SK-N-SH treated with all-trans-retinoic acid at 6 μM for 48 hours (cell line): ENCODE measurements at regions not wholly inside any gene's neighbourhood (a gene's known extent, or its start where the extent isn't known, plus 50 kb on each side); places are given as distances from the start of the nearest gene placed in this dataset.

Source experiments
- BACH2 ChIP-seq: fragments of 250-450 bp; sonication (Bioruptor Pico); IDR thresholded peaks from 2 replicates; pipeline ENCODE4 v1.9.0; 2021; ENCODE audit warnings: mild to moderate bottlenecking, borderline replicate concordance
- CREB5 ChIP-seq: fragments of 250-450 bp; sonication (Bioruptor Pico); IDR thresholded peaks from 2 replicates; pipeline ENCODE4 v1.5.1; 2020; ENCODE audit warnings: low read depth, mild to moderate bottlenecking, moderate library complexity
- ESRRG ChIP-seq: fragments of 250-450 bp; sonication (Bioruptor Pico); IDR thresholded peaks from 2 replicates; pipeline ENCODE4 v1.6.1; 2021; ENCODE audit warnings: mild to moderate bottlenecking
- OSR1 ChIP-seq: fragments of 250-450 bp; sonication (Bioruptor Pico); IDR thresholded peaks from 2 replicates; pipeline ENCODE4 v1.8.0; 2022; ENCODE audit warnings: moderate library complexity, mild to moderate bottlenecking, inconsistent platforms
- RARB ChIP-seq: fragments of 250-450 bp; sonication (Bioruptor Pico); IDR thresholded peaks from 2 replicates; pipeline ENCODE4 v1.8.0; 2021; ENCODE audit warnings: mild to moderate bottlenecking, moderate library complexity
- TOX ChIP-seq: fragments of 250-450 bp; sonication (Bioruptor Pico); IDR thresholded peaks from 2 replicates; pipeline ENCODE4 v1.8.0; 2021; ENCODE audit warnings: mild to moderate bottlenecking, moderate library complexity, borderline replicate concordance
- ZC3H10 ChIP-seq: fragments of 250-450 bp; sonication (Bioruptor Pico); IDR thresholded peaks from 2 replicates; pipeline ENCODE4 v1.5.1; 2021; ENCODE audit warnings: mild to moderate bottlenecking, moderate library complexity
- ZFP3 ChIP-seq: fragments of 250-450 bp; sonication (Bioruptor Pico); IDR thresholded peaks from 2 replicates; pipeline ENCODE4 v1.5.0; 2020; ENCODE audit warnings: mild to moderate bottlenecking, moderate library complexity
- ZNF565 ChIP-seq: fragments of 450-650 bp; formaldehyde crosslinking; conservative IDR thresholded peaks from 2 replicates; pipeline ENCODE4 v1.5.0; 2020; ENCODE audit warnings: low read depth, mild to moderate bottlenecking, moderate library complexity
- ZNF70 ChIP-seq: fragments of 450-650 bp; formaldehyde crosslinking; IDR thresholded peaks from 2 replicates; pipeline ENCODE4 v1.5.0; 2020; ENCODE audit warnings: mild to moderate bottlenecking, moderate library complexity
- TF ChIP-seq, protein P1 (sequence below): fragments of 250-450 bp; sonication (Bioruptor Pico); IDR thresholded peaks from 2 replicates; pipeline ENCODE4 v1.5.0; 2020; ENCODE audit warnings: mild to moderate bottlenecking, moderate library complexity

GRCh38 chr6:119965900-119966299 lies 616.3 kb upstream of the MAN1A1 start:
- no peak for TF ChIP-seq ZFP3 (CRISPR knock-in tag)
- no peak for TF ChIP-seq ESRRG
- TF ChIP-seq OSR1 (CRISPR knock-in tag) = no peak
- TF ChIP-seq ZC3H10 = no peak
- TF ChIP-seq ZNF565 (CRISPR knock-in tag) = no peak
- TF ChIP-seq TOX (CRISPR knock-in tag) = no peak
- no peak for TF ChIP-seq RARB (CRISPR knock-in tag)
- TF ChIP-seq, protein P1, sequence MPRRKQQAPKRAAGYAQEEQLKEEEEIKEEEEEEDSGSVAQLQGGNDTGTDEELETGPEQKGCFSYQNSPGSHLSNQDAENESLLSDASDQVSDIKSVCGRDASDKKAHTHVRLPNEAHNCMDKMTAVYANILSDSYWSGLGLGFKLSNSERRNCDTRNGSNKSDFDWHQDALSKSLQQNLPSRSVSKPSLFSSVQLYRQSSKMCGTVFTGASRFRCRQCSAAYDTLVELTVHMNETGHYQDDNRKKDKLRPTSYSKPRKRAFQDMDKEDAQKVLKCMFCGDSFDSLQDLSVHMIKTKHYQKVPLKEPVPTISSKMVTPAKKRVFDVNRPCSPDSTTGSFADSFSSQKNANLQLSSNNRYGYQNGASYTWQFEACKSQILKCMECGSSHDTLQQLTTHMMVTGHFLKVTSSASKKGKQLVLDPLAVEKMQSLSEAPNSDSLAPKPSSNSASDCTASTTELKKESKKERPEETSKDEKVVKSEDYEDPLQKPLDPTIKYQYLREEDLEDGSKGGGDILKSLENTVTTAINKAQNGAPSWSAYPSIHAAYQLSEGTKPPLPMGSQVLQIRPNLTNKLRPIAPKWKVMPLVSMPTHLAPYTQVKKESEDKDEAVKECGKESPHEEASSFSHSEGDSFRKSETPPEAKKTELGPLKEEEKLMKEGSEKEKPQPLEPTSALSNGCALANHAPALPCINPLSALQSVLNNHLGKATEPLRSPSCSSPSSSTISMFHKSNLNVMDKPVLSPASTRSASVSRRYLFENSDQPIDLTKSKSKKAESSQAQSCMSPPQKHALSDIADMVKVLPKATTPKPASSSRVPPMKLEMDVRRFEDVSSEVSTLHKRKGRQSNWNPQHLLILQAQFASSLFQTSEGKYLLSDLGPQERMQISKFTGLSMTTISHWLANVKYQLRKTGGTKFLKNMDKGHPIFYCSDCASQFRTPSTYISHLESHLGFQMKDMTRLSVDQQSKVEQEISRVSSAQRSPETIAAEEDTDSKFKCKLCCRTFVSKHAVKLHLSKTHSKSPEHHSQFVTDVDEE (CRISPR knock-in tag) = no peak
- TF ChIP-seq BACH2 (CRISPR knock-in tag) = no peak
- TF ChIP-seq ZNF70 (CRISPR knock-in tag) = no peak
- TF ChIP-seq CREB5 (CRISPR knock-in tag) = no peak
